ENCODE measurements at regions not wholly inside any gene's neighbourhood (a gene's known extent, or its start where the extent isn't known, plus 50 kb on each side); places are given as distances from the start of the nearest gene placed in this dataset.

- no peak for DNase-seq (ENCODE audit: low read depth, low spot score)
- Histone ChIP-seq H2AFZ (ENCODE audit: control insufficient read depth, low read length) (no peak overlapping the region), H3K36me3 (ENCODE audit: control insufficient read depth in 2 of 2, extremely low read depth in 1 of 2, insufficient read depth in 2 of 2, low read length in 2 of 2) (no peaks in the 10 kb centered on the region), H3K9ac (ENCODE audit: control insufficient read depth, extremely low read depth, insufficient read depth, low read length) (no peak overlapping the region), H3K4me1 (ENCODE audit: control insufficient read depth, extremely low read depth, insufficient read depth, low read length) (peaks cover 3% of the 10 kb centered on the region), H3K9me1 (ENCODE audit: control insufficient read depth, extremely low read depth, insufficient read depth, low read length) (no peaks in the 10 kb centered on the region), H3K79me2 (ENCODE audit: control insufficient read depth, insufficient read depth, low read length) (no peaks in the 10 kb centered on the region), H4K20me1 (ENCODE audit: control insufficient read depth, extremely low read depth, insufficient read depth, low read length) (no peaks in the 10 kb centered on the region), H3K4me3 (ENCODE audit: control insufficient read depth in 2 of 3, extremely low read depth in 1 of 3, insufficient read depth in 2 of 3, low read depth in 1 of 3, low read length in 3 of 3) (no peak overlapping the region), H3K4me2 (ENCODE audit: control insufficient read depth, extremely low read depth, insufficient read depth, low read depth, low read length) (no peak overlapping the region), H3K27me3 (ENCODE audit: control insufficient read depth, extremely low read depth, insufficient read depth, low read length) (no peaks in the 10 kb centered on the region), H3K27ac (ENCODE audit: control insufficient read depth, insufficient read depth, low read length) (no peak overlapping the region), H3K9me3 (ENCODE audit: control insufficient read depth, low read depth, low read length) (no peaks in the 10 kb centered on the region)
- FAIRE-seq: no peak
- dilution Hi-C loops (cut with MboI; ENCODE audit: extremely low pct_ligation_motif_present, low sequenced_read_pairs): no loop called here
- no peak for TF ChIP-seq CTCF (optimal IDR thresholded peaks at IDR 0.05 in 1 of 3, IDR thresholded peaks at IDR 0.05 in 1 of 3, conservative IDR thresholded peaks at IDR 0.05 in 1 of 3; ENCODE audit: extremely low read depth in 1 of 3, insufficient read depth in 2 of 3, low read length in 3 of 3)
- TF ChIP-seq EZH2 (IDR thresholded peaks at IDR 0.05; ENCODE audit: low read length): no peak
Observed at GRCh38 chr5:124185716-124186115, 560.7 kb downstream of the ZNF608 start.

GRCh38 chr5:124182133-124182532 is 564.3 kb downstream of the ZNF608 start:
- no peak overlapping the region for H2AFZ ChIP-seq (ENCODE audit: control insufficient read depth, low read length)
- H3K9ac ChIP-seq (ENCODE audit: control insufficient read depth, extremely low read depth, insufficient read depth, low read length): no peak overlapping the region
- no peak for FAIRE-seq

More at GRCh38 chr5:124182133-124182532, 564.3 kb downstream of the ZNF608 start:
- H3K4me3 ChIP-seq (ENCODE audit: control insufficient read depth in 2 of 3, extremely low read depth in 1 of 3, insufficient read depth in 2 of 3, low read depth in 1 of 3, low read length in 3 of 3): no peak overlapping the region
- no peaks in the 10 kb centered on the region for H3K9me3 ChIP-seq (ENCODE audit: control insufficient read depth, low read depth, low read length)
- no peak overlapping the region for H3K4me2 ChIP-seq (ENCODE audit: control insufficient read depth, extremely low read depth, insufficient read depth, low read depth, low read length)
- no peaks in the 10 kb centered on the region for H3K4me1 ChIP-seq (ENCODE audit: control insufficient read depth, extremely low read depth, insufficient read depth, low read length)
- H3K79me2 ChIP-seq (ENCODE audit: control insufficient read depth, insufficient read depth, low read length): no peaks in the 10 kb centered on the region
- no peaks in the 10 kb centered on the region for H4K20me1 ChIP-seq (ENCODE audit: control insufficient read depth, extremely low read depth, insufficient read depth, low read length)
- TF ChIP-seq EZH2 (IDR thresholded peaks at IDR 0.05; ENCODE audit: low read length) (no peak), CTCF (optimal IDR thresholded peaks at IDR 0.05 in 1 of 3, IDR thresholded peaks at IDR 0.05 in 1 of 3, conservative IDR thresholded peaks at IDR 0.05 in 1 of 3; ENCODE audit: extremely low read depth in 1 of 3, insufficient read depth in 2 of 3, low read length in 3 of 3) (no peak)
- H3K9me1 ChIP-seq (ENCODE audit: control insufficient read depth, extremely low read depth, insufficient read depth, low read length): no peaks in the 10 kb centered on the region
- H3K27ac ChIP-seq (ENCODE audit: control insufficient read depth, insufficient read depth, low read length): no peak overlapping the region
- no peak for DNase-seq (ENCODE audit: low read depth, low spot score)
- dilution Hi-C loops (cut with MboI; ENCODE audit: extremely low pct_ligation_motif_present, low sequenced_read_pairs): no loop called here
- H3K27me3 ChIP-seq (ENCODE audit: control insufficient read depth, extremely low read depth, insufficient read depth, low read length): no peaks in the 10 kb centered on the region
- no peaks in the 10 kb centered on the region for H3K36me3 ChIP-seq (ENCODE audit: control insufficient read depth in 2 of 2, extremely low read depth in 1 of 2, insufficient read depth in 2 of 2, low read length in 2 of 2)

Data from keratinocyte (primary cell).